Epithelial cell of esophagus (primary cell): ENCODE measurements at regions not wholly inside any gene's neighbourhood (a gene's known extent, or its start where the extent isn't known, plus 50 kb on each side); places are given as distances from the start of the nearest gene placed in this dataset.
"Not testable (repeated sequence)": the region's sequence is repeated elsewhere in the genome, so short reads cannot be mapped to it uniquely, and the experiment has no call there.

Experiments
- DNase-seq: peaks from one replicate; pipeline ENCODE4 v3.0.0; 2010; ENCODE audit warnings: low read depth
- H3K4me3 ChIP-seq: 2 replicates; pipeline ENCODE4 v1.5.1; 2011; ENCODE audit warnings: mild to moderate bottlenecking, low read length, control low read depth
- TF ChIP-seq, protein P1 (sequence below): IDR thresholded peaks from 2 replicates; pipeline ENCODE4 v1.5.1; 2011; ENCODE audit warnings: low read depth, mild to moderate bottlenecking, low read length, control low read depth, inconsistent platforms; ENCODE audit not compliant: insufficient read depth; ENCODE audit errors: missing control alignments

DNA sequence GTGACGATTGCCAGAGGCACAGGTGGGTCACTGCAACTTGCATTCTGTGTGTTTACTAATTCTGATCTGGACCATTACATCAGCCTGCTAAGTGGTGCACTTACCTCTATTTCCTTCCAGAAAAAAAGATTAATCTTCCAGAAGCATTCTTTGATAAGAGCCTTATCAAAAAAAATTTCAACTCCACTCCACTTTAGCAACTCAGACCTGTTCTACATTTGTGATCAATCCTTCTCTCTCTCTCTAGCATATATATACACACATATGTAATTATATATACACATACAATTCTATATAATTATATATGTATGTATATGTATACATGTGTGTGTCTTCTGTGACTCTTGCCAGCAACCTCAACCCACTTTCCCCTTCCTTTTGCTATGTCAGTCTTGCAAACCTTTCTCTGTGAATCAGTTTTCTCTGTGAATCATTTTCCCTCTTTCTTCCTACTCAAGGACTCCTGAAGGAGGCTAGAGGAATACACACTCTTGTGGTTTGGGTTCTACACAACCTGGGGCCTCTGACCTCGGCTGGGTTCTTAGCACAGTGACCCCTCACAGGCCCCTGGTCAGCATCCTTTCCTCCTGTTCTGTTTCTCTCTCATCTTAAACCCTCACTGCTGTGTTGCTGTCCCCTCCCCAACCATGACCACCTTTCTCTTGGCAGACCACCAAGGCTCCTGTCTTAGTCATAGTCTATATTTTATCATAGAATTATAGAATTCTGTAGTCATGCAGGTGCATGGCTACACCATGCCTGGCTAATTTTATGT, 130.4 kb upstream of the PELI1 start:
- H3K4me3 ChIP-seq = no peak overlapping the region
- TF ChIP-seq, protein P1, sequence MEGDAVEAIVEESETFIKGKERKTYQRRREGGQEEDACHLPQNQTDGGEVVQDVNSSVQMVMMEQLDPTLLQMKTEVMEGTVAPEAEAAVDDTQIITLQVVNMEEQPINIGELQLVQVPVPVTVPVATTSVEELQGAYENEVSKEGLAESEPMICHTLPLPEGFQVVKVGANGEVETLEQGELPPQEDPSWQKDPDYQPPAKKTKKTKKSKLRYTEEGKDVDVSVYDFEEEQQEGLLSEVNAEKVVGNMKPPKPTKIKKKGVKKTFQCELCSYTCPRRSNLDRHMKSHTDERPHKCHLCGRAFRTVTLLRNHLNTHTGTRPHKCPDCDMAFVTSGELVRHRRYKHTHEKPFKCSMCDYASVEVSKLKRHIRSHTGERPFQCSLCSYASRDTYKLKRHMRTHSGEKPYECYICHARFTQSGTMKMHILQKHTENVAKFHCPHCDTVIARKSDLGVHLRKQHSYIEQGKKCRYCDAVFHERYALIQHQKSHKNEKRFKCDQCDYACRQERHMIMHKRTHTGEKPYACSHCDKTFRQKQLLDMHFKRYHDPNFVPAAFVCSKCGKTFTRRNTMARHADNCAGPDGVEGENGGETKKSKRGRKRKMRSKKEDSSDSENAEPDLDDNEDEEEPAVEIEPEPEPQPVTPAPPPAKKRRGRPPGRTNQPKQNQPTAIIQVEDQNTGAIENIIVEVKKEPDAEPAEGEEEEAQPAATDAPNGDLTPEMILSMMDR = no peak
- DNase-seq = peak; percentile 60

DNA sequence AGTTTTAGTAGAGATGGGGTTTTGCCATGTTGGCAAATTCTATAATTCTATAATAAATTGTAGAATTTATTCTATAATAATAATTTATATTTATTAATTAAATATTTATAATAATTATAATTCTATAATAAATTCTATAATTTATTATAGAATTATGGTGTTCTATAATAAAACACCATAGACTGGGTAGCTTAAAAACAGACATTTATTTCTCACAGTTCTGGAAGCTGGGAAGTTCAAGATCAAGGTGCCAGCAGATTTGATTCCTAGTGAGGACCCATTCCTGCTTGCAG, 130.9 kb upstream of the PELI1 start:
- no peak for DNase-seq
- H3K4me3 ChIP-seq = no peak overlapping the region
- TF ChIP-seq, protein P1 = no peak

DNA sequence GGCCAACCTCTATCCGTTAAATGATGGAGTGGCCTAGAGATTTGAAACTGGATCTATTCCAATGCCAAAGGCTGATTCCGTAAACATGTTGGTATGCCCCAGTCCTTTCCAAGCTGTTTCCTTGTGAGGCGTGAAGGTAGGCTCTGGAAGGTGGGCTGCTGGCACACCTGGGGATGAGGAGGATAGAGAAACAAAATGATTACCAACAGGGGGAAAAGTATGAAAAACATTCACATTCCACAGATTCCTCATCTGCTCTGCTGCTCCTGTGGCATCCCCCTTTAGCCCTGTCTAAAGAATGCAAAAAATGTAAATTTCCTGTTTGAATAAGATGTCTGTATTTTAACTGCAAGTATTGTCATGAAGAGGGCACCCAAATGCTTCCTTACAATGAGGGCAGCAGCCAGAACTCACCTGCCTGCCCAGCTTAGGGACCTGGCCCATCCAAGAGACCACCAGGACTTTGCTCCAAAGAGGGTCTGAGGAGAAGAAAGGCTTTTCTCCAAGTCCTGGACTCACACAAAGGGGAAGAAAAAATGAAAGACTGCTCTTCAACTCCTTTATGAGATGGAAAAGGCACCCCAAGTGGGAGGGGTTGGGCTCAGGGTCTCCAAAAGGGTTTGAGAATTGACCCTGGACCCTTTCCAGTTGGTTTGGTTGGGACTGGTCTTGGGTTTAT, 132.3 kb upstream of the PELI1 start:
- peak; percentile 68 for DNase-seq
- TF ChIP-seq, protein P1 = no peak
- no peak overlapping the region for H3K4me3 ChIP-seq

DNA sequence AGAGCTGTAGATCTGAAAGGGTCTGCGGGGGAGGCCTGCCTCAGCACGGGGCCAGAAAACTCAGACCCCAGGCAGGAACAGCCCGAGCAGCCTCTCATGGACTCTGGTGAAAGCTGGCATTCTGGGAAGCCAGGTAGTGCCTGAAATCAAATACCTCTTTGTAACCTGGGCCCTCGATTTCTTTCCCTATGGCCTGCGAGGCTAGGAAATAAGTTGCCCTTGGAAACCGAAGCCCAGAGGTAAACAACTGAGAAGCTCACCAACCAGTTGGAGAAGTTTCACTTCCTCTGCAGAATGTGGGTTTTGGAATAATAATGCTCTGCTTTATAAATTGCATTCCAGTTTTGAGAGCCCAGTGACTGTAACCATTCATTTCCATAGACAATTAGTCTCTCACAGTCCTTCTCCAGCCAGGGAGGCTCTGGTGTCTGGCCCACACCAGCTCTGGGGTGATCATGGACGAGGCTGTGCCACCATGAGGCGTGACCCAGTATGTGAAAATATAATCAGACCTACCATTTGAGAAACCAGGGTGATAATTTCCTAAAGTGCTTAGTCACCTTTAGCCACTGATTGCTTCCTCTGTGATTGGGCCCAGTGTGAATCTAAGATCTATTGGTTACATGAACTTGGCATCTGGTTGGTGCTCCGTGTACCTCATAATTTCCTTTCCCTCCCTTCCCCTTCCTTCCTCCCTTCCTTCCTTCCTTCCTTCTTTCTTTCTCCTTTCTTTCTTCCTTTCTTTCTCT, 133.1 kb upstream of the PELI1 start:
- no peak overlapping the region for H3K4me3 ChIP-seq
- TF ChIP-seq, protein P1 = no peak
- peak; percentile 62 for DNase-seq

DNA sequence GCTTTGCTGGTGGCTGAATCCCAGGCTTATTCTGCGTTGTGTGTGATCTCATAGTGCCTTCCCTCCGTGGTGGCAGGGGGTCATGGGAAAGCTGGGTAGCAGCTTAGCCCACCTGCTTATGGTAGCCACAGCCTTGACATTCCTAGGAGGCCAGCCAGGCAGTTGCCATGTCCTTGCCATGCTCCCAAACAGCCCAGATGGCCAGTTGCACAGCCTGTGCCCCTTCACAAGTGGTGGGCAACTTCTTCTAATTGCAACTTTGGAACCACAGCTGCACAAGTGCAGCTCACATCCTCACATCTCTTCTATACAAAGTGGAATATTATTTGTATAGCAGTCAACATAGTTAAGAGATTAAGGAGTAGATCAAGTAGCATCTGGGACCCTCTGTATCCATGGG, 136.6 kb upstream of the PELI1 start:
- DNase-seq, H3K4me3 ChIP-seq: not testable (repeated sequence)

DNA sequence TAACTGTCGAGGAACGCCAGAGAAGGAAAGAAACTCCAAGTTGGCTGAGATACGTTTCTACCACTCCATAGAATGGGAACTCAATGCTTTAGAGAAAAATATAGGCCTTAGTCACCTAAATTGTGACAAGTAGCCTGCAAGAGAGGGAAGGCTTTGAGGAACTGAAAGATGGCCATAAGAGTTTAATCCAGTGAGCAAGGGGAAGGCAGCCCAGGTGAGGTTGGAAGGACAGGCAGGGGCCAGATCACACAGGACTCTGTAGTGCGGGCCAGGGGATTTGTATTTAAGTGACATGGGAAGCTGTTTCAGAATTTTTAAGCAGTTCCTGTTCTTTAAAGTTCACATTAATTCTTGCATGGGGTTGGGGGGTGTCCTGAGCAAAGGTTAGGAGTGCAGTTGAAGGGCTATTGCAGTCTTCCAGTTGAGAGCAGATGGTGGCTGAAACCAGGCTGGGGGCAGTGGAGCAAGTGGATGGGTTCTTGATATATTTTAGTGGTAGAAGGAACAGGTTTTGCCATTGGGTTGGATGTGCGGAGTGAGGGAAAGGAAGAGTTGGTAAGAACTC, 138.9 kb upstream of the PELI1 start:
- H3K4me3 ChIP-seq = no peak overlapping the region
- no peak for DNase-seq
- TF ChIP-seq, protein P1 = no peak

DNA sequence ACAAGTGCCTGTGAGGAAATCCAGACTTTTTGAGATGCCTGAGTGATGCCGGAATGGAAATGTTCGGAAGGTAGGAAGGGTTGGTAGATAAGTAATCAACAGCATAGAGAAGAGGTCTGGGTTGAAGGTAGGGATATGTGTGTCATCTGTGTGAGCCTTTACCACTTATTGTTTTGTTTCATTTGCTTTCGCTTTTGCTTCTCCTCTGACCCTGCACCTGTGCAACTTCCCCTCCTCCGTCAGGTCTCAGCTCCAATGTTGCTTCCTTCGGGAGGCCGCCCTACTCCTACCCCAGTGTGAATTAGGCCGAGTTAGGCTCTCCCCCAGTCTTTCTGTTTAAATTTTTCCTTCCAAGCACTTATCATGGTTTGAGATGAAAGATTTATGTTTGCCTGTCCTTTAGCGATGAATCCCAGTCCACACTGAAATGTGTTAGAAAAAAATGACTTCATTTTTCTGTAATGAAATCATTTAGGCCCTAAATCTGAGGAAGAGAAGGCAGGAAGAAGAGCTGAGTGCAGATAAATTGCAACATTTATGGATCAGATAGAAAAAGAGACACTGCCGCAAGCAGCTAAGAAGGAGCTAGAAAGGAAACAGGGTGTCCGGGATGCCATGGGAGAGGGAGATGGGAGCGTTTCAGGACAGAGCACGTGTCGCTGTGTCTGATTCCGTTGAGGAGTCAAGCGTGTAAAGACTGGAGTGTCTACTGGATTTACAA, 139.6 kb upstream of the PELI1 start:
- H3K4me3 ChIP-seq = no peak overlapping the region
- TF ChIP-seq, protein P1 = no peak
- DNase-seq = no peak
